22Rv1 (cell line): ENCODE measurements at regions not wholly inside any gene's neighbourhood (a gene's known extent, or its start where the extent isn't known, plus 50 kb on each side); places are given as distances from the start of the nearest gene placed in this dataset.

Experiments used
- H3K27ac ChIP-seq: fragments of 450-650 bp; 2 replicates; pipeline ENCODE4 v1.5.1; 2017
- ZFX ChIP-seq: fragments of 450-650 bp; IDR thresholded peaks from 2 replicates; pipeline ENCODE4 v1.6.1; 2017; ENCODE audit warnings: antibody characterized with exemption, borderline replicate concordance
- TF ChIP-seq, protein P1 (sequence below): fragments of 450-650 bp; IDR thresholded peaks from 2 replicates; pipeline ENCODE4 v1.5.1; 2017; ENCODE audit warnings: mild to moderate bottlenecking

DNA sequence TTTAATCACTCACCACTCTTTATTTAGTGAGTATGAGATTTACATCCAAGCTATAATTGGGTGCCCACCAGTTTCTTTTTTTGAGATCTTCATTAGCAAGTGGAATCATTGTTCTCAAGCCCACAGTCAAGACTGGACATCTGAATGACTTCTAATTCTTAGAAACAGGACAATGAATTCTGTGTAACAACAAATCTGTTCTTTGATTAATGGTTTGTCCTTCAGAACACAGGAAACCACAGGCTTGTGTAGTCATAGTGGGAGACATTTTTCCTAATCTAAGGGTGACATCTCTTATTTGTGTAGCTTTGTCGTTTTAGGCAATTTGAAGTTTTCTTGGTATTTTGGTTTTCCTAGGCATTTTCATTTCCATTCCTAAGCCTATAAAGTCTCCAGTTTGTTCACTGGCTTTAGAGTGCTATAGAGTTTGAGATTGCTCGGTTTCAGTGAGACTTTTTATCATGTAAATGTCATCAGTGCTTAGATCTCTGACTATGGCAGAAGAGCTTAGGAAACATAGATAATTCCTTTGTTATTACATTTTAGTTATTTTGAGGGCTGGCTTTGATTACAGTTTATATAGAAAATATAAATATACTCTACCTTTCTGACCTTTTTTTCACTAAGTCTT is 903.9 kb upstream of the MAP3K7 start:
- TF ChIP-seq, protein P1, sequence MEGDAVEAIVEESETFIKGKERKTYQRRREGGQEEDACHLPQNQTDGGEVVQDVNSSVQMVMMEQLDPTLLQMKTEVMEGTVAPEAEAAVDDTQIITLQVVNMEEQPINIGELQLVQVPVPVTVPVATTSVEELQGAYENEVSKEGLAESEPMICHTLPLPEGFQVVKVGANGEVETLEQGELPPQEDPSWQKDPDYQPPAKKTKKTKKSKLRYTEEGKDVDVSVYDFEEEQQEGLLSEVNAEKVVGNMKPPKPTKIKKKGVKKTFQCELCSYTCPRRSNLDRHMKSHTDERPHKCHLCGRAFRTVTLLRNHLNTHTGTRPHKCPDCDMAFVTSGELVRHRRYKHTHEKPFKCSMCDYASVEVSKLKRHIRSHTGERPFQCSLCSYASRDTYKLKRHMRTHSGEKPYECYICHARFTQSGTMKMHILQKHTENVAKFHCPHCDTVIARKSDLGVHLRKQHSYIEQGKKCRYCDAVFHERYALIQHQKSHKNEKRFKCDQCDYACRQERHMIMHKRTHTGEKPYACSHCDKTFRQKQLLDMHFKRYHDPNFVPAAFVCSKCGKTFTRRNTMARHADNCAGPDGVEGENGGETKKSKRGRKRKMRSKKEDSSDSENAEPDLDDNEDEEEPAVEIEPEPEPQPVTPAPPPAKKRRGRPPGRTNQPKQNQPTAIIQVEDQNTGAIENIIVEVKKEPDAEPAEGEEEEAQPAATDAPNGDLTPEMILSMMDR = no peak
- no peak for TF ChIP-seq ZFX
- H3K27ac ChIP-seq = no peak overlapping the region

DNA sequence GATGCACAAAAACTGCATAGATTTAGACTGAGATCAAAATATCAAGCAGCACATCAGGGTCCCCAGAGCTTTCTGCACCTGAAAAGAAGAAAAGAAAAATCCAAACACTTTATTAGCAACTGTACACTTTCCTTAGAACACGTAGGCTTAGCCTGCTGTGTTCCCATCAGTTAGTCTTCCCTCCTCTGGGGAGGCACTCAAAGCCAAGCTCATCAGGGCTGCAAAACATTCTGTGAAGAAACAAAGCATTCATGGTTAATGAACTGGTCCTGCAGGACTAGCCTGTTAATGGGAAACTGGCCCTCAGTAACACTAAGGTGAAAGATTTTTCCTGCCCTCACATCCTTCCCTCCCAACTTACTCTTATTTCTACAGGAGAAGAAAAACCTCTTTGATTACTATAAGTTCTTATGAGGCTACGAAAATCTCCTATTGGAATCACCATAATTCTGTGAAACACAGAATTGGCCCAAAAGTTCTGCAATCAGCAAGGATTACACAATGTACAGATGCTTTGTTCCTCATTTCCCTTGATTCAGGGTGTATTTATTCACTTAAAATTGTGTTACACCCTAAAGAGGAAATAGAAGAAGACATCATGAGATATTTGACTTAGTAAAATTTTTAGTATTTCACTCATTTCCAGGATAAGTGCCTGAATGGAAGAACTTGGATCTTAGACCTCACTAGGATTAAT is 901.0 kb upstream of the MAP3K7 start:
- TF ChIP-seq, protein P1 = no peak
- no peak for TF ChIP-seq ZFX
- no peak overlapping the region for H3K27ac ChIP-seq

DNA sequence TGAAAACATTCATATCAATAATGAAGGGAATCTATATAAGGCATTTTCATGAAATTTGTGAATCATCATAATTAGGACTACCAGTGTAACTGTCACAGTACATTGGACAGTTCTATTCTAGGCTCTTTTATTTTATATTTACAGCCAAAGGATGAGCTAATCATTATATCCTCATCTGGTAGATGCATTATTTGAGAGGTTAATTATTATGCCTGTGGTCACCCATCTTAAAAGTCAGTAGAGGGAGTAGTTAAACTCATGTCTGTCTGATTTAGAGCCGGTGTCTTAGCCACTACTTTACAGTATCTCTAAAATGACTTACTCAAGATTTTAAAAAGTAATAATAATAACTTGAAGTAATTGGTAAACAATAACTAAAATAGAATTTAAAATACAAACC is 899.3 kb upstream of the MAP3K7 start:
- no peak overlapping the region for H3K27ac ChIP-seq
- TF ChIP-seq ZFX = no peak
- TF ChIP-seq, protein P1 = no peak

DNA sequence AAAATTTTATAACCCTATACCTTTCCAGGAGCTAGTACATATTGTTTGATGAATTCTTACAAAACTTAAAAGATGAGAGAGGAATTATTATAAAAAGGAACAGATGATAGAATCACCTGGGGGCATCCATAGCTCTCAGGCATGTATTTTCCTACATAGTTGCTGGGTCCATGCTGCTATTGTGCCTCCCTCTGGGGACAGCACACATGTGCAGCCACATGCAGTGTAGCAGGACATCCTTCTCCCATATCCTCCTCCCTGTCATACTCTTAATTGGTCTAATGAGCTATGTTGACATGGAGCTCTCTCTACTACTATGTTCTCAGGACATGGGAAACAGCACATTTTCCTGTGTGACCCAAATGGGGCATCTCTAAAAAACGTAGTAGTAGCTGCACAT is 898.2 kb upstream of the MAP3K7 start:
- H3K27ac ChIP-seq = no peak overlapping the region
- TF ChIP-seq, protein P1 = peak; percentile 11; the same call in 1 of the 2 replicates
- no peak for TF ChIP-seq ZFX

DNA sequence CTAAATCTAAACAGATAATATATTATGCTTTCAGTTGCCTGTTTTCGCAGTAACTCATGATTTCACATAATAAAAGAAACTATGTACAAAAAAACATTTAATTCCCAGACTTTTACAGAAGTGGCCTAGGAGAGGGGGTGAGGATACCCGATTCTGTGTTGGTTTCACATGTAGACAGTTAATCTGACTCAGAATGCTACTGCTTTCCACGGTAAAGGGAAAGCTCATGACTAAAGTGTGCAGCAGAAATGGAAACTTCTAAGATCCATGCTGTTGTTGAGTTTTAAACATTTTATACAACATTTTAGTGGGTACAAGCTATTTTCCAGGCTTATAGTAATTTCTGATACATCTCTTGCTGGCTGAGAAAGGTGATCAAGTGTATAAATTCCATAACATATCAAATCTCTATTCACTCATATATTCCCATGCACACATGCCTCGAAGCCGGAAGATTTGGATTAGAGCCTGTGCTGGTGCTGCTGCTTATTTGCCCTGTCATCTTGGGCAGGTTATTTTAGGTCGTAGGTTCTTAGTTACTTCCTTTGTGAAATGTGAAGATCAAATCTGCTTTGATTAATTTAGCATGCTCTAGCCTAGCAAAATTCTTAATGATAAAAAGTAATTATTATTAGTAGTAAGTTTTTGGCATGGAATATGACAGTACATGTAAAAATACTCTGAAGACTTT is 896.7 kb upstream of the MAP3K7 start:
- TF ChIP-seq, protein P1 = no peak
- no peak overlapping the region for H3K27ac ChIP-seq

DNA sequence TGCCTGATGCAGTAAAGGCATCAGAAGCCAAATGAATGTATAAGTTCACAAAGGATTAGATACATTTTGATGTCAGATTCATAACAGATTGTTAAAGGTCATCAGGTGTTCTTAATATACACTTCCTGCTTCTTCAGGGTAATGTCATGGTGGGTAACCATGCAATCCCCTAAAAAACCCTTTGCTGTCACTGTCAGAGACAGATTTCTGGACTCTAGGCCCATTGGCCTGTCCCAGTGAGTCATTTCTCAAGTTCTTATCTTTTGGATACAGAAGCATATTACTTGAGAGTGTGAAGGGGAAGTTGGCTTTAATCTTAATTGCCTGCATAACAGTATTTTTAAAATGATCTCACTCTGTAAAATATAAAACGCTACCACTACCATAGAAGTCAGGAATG is 895.6 kb upstream of the MAP3K7 start:
- TF ChIP-seq ZFX = no peak
- TF ChIP-seq, protein P1 = no peak
- no peak overlapping the region for H3K27ac ChIP-seq

DNA sequence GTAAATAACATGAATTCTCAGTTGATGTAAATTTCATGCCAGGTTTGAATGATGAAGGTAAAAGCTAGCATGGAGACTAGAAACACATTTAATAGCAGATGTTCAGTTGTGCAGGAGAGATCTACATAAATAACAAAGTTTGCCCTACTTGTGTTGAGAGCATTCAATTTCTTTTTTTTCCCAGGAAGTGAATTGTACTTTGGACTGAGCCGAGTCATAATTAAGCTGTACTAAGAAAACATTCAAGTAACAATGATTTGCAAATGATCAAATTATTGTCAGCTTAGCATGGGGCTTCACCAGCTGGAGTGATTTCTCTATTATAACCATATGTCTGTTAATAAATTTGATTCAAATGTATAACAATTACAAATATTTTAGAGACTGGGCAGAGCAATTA is 893.5 kb upstream of the MAP3K7 start:
- TF ChIP-seq, protein P1 = no peak
- no peak for TF ChIP-seq ZFX
- H3K27ac ChIP-seq = no peak overlapping the region
